ENCODE measurements at regions not wholly inside any gene's neighbourhood (a gene's known extent, or its start where the extent isn't known, plus 50 kb on each side); places are given as distances from the start of the nearest gene placed in this dataset.
"Not testable (repeated sequence)": the region's sequence is repeated elsewhere in the genome, so short reads cannot be mapped to it uniquely, and the experiment has no call there.

DNA sequence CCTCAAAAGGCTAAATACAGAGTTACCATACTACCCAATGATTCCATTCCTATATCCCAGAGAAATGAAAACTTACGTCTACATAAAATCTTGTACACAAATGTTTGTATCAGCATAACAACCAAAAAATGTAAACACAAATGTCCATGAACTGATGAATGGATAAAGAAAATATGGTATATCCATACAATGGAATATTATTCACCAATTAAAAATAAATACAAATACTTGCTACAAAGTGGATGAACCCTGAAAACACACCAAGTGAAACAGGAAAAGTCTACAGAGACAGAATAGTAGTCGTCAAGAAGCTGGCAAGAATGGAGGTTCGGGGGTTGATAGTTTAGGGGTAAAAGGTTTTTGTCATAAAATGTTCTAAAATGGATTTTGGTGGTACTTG, 54.0 kb upstream of the ANKRD28 start:
- no peak for DNase-seq

DNA sequence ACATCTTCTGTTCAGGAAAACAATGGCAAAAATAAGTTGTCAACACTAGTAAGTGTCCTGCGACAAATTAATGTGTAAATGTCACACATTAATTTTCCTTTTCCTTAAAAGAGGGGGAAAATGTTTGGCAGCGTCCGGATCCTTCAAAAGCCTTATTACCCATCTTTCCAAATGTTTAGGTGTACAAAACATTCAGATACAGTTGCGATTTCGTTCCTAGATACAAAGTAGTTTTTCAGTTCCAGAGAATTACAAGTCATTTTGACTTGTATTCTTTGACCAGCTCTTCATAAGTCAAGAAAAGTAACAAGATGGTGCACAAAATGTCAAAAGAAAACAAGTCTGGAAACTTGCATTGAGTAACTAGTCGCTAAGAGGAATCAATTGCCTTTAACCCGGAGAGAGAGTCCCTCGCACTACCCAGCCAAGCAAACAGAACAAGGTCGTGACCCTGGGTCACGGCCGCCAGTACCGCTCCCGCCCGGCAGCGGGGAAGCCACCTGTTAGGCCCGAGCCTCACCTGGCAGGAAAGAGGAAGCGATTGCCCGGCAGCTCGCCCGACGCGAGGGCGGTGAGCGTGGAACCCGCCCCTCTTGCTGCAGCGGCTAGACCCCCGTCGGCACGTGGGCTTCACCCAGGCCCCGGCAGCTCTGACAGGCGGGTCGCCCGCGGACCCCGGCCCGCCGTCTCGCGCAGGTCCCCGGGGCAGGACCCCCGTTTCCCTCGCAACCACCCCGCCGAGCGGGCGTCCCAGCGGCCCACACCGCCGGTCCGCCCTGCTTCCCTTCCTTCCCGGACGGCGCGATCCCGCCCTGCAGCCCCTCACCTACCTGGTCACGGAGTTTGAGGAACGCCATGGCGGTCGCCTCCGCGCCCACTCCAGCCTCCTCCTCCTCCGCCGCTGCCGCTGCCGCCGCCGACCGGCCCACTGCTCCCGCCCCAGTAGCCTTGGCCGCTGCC, 61.0 kb upstream of the ANKRD28 start:
- peak; percentile 70 for DNase-seq

DNA sequence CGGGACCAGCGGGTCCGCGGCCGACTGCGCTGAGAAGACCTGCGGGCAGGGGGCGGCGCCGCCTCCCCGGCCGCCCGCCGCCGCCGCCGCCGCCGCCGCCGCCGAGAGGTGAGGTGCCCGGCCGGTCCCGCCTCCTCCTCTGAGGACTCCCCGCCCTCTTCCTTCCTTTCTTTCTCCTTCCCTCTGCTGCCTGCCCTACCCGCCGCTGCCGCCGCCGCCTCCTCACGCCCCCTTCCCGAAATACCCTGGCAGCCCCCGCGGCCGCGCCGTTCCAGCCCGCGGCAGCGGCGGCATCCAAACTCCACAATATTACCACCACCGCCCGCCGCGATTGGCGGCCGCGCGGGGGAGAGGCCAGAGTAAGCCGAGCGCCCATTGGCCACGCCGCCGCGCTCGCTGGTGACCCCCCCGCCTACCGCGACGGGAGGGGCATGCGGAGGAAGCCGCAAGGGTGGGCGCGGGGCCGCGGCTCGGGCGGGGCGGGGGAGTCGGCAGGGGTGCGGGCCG, 61.8 kb upstream of the ANKRD28 start:
- peak; percentile 79 for DNase-seq

DNA sequence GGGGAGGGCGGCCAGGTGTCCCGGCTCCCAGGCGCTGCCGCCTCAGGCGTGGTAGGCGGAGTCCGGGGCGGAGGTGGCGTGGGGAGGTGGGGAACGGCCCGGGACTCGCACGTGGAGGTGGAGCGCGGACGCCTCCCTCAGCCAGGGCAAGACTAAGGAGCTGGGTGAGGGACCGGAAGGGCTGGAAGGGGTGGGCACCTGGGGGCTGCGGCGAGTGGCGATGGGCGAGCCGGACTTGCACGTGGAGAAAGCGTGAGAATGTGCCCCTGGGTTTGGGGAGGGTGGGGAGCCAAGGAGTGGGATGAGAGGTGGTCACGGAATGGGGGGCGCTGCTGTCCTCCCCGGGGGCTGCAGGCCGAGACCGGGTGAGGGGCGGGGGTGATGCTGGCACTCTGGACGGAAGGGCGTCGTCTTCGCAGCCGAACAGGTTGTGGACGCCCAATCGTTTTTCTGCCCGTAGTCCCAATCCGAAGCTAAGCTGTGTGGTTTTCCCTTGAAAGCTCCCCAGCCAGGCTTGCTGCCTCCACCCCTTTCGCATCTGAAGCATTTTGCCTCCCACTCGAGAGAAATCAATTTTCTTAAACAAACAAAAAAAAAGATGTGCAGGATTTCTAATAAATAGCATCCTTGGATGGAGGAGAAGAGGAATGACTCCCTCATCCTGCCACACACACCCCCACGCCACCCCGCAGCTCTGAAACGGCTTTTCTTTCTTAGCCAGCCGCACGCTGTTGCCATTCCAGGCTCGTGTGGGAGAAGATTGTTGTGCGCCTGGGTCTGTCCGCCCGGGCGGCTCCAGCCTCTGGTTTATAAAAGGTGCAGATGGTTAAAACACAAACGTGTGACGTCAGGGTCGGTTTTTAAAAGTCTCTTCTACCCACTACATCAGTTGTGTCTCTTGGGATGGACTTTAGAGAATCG, 62.5 kb upstream of the ANKRD28 start:
- peak; percentile 20 for DNase-seq

DNA sequence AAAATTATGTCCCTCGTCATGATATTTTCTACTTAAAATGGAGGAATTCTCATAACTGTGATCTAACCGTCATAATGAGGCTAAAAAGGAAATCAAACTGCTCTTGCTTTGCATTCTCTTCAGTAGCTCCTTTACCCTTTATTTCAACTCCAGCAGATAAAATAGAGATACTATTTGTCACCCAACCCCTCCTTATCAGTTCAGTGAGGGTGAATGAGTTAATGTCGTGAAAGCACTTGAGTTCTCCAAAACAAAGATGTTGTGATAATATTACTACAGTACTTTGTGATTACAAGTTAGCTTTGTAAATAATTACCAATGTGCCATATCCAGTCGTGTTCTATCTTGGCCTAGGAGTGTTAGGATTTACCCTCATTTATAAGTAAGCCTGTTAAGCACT, 63.4 kb upstream of the ANKRD28 start:
- no peak for DNase-seq

DNA sequence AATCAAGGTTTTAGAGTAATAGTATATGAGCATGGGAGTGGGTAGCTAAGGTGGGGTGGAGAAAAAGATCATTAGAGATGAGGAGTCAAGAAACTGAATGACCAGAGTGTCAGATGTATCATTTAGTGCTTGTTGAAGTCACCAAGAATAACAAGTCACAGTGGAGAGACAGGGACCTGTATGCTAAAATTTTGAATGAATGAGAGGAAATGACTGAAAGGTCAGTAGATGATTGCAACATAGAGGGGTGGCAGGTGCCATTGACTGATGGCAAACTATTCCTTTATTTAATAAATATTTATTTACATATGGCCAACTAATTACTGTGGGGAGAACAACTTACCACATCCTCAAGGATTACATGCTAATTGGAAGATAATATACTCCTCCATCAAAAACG, 75.0 kb upstream of the ANKRD28 start:
- DNase-seq: no peak

DNA sequence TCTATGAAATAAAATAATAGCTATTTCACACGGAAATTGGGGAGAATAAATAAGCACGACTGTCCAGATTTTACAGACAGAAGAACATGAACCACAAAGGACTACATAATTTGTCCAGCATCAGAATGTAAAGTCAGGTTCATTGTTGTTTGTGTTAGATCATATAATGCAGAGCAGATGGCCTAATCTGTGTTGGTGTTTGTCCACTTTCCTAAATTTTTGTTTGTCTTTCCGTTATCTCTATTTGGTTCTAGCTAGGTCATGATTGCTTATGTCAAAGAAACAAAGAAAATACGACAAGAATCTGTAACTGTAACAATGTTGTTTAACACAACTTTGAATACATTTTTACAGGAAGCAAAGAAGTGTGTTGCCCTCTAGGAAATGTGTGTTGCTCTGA, 75.6 kb upstream of the ANKRD28 start:
- no peak for DNase-seq

DNA sequence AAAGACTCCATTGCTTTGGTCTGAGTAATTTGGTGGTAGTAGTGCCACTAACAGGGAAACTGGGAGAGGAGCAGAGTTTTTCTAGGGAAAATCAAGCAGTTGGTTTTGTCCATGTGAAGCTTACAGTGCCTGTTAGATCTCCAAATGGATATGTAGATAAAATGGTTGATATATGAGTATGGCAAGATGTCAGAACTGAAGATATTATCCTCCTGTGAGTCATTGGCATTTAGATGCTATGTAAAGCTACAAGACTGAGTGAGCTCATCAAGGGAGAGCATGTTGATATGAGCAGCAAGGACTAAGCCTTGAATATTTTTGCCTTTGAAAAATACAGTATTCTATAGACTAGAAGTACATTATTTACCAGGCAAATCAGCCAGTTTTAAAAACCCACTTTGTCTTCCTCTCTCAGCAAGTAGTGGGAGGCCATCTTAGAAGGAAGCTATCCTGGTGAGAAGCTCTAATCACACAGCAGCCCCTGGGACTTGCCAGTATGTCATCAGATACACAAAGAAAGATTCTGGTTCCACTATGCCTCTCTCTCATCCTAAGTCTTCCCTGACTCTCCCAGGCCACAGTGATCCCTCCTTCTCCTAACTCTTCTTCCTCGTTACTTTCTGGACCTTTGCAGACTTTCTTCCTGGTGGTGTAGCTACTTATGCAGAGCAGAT, 77.4 kb upstream of the ANKRD28 start:
- DNase-seq: no peak

DNA sequence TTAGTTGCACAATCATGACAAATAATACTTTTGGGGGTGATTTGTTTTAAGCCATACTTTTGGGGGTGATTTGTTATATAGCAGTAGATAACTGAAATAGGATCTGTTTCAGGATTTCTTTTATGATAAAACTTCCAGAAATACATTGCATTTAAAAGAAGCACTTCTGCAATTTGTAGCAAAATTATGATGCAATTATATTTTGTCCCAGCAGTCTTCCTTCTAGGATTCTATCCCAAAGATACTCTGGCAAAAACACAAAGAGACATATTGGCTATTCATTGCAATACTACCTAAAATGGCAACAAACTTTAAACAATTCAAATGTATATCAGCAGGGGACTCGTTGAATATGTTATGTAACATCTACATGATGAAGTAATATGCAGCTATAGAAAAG, 78.9 kb upstream of the ANKRD28 start:
- DNase-seq: no peak

DNA sequence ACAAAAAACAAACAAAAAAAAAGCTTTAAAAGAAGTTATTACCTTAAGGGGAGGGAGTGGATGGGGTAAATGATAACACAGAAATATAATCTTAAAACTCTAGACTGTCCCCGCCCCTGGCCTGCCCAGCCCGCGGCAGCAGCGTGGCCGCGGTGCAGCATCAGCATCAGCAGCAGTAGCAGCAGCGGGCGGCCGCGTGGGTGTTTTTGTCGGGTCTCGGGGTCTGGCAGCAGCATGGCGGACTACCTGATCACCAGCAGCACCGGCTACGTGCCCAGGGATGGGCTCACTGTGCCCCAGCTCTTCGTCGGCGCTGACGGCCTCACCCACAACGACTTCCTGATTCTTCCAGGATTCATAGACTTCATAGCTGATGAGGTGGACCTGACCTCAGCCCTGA, 80.0 kb upstream of the ANKRD28 start:
- no peak for DNase-seq

DNA sequence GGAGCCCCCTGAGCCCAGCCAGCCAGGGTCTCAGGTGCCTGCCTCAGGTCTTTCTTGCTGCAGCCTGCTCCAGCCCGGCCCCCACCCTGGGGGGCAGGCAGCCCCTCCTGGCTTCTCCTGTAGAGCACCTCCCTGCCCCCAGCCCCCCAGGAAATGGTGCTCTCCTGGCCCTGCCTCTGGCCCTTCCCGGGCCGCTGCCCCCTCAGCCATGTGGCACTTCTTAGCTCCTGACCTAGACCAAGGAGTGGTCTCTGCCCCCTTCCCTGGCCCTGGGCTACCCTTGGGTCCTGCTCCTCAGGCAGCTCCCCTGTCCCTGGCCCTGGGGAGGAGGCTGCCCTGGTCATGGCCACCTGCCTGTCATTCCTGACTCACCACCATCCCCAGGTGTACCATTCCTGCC, 82.0 kb upstream of the ANKRD28 start:
- not testable (repeated sequence) for DNase-seq

DNA sequence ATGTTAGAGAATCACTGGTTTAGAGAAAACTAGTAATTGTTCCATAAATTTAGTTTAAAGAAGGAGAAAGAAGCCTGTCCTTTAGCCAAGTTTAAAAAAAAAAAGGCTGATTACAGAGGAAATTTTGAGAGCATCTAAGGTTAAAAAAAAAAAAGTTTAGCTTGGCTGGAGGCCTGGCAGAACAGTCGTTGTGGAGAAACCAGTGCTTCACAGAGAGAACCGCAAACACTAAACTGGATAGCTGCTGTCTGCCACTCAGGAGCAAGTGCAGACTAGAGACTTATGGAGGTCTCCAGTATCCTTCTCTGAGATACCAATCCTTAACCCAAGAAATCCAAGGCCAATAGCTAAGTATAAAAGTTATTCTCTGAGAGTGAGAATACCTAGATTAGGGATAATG, 84.8 kb upstream of the ANKRD28 start:
- no peak for DNase-seq

DNA sequence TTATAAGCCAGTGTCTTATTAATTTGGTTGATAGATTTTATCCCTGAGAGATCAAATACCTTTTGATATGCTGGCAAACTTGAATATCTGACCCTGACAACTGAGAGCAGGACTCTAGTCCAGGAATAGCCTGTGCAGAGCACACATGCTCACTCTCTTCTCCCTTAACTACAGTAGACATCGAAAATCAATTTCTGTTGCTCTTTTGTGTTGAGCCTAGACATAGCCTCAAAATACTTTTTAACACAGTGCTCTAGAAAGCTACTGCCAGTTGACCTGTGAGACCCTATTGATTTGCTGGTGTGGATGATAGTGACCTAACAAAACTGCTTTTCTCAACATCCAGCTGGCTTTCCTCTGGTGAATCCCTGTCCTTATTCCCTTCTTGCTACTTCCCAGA, 86.4 kb upstream of the ANKRD28 start:
- no peak for DNase-seq

DNA sequence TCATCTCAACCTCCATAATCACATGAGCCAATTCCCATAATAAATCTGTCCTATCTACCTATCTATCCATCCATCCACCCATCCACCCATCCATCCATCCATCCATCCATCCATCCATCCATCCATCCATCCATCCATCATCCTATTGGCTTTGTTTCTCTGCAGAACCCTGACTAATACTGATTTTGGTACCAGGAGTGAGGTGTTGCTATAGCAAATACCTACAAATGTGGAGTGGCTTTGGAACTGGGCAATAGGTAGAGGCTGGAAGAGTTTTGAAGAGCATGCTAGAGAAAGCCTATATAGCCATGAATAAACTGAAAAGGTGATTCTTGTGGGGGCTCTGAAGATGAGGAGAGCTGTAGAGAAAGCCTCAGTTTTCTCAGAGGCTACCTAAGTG, 88.7 kb upstream of the ANKRD28 start:
- no peak for DNase-seq

DNA sequence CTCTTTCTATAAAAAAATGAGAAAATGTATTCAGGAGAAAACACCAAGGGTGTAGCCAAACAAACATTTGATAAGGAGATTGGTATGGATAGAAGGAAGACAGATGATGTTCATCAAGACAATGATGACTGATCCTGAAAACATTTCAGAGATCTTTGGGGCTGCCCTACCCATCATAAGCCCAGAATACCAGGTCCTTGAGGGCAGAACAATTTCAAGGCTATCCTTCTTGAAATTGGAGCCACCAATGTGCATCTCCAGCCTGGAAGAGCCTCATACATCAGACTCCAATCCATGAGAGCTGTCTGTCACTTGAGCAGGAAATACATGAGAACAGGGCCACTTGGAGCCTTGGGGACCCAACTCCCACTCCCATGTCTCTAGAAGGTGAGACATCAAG, 89.5 kb upstream of the ANKRD28 start:
- DNase-seq: no peak

DNA sequence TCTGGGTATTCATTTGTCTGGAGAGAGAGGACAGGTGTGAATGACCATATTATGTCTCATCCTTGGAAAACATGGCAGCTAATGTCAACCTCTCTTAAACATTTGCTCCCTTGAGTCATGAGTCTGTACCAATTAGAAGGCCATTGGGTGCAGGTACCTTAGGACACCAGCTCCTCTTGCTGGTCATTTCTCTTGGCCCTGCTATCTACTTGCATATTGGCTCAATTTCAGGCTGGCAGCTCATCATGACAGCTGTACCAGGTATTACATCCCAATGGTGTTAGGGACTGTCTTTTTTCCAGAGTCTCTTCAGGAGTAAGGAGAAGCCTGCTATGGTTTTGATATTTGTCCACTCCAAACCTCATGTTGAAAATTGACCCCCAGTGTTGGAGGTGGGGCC, 92.2 kb upstream of the ANKRD28 start:
- no peak for DNase-seq

DNA sequence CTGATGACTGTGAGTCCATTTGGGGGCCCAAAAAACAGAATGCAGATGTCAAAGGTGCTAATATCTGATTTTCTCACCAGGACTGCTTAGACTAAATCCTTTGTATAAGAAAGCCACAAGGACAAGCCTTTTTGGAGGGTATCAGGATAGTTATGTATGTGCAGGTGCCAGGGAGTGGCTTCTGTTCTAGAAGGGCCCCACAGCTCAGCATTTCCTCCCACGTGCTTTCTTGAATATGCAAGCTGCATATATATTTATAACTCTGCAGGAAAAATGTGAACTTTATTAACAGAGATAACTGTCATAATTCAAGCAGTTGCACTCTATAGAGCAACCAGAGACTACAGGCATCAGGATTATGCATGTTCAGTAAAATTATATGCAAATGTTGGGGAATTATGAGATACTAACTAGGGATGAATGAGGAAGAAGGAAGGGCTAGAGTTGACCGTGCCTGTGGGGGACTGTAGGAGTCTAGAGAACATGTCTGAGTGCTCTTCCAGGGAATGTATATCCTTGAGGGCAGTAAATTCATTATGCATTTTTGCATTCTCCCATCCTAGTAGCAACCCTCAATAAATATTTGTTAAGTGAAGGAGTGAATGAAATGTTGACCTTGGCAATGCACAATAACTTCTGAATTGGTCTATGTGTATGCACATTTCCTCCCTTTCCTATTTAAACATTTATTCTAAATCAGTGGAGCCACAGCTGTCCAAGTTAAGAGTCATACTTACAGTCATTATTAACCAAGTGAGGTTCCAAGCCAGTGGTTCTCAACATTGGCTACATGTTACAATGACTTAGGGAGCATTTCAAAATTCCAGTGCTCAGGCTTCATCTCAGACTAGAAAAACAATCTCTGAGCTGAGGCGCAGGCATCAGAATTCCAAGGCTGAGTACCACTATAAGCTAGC, 94.8 kb upstream of the ANKRD28 start:
- DNase-seq: no peak

DNA sequence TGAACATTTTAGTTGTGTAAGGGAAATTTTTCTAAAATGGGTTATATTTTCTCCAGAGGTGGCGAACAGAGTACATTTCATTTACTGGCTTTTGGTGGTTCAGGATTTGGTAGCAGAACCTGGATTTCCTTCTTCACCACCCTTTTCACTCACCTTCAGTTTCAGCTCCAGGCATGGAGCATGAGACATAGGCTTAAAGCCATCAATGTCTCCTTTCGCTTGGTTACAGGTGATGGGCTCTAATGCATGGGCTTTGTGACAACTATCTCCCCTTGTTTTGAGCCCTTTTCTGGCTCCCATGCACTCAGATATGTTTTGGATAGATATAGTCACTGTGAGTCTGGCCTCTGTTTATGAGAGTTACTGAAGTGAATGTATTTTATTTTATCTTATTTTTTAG, 96.6 kb upstream of the ANKRD28 start:
- no peak for DNase-seq

DNA sequence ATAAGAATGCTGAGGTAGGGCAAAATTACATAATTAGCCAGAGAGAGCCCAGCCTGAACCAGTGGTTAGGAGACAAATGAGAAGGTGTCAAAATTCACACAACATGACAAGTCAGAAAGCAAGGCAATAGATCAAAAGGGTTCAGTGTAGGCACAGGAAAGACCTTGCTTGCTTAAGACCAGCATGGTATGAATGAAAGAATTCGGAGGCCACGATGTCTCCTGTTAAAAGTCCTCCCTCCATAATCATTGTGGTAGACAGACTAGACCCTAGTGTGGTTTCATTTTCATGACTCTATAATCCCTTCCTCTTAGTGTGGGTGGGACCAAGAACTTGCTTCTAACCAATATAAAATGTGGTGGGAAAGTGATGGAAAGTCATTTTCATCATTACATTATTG, 98.7 kb upstream of the ANKRD28 start:
- no peak for DNase-seq

DNA sequence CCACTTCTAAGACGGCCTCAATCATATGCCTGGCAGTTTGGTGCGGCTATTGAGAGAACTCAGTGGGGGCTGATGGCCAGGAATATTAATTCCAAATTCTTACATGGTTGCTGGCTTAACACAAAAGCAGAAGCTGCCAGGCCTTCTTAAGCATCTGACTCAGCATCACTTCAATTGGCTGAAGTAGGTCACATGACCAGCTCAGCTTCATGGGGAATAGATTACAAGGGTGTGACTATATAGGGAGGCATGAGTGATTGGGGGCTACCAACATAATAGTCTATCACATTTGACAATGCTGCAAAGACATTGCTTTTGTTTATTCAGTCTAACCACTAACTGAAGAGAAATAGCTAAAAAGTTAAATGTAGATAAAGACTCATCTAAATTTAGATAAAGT, 101.6 kb upstream of the ANKRD28 start:
- DNase-seq: no peak

DNA sequence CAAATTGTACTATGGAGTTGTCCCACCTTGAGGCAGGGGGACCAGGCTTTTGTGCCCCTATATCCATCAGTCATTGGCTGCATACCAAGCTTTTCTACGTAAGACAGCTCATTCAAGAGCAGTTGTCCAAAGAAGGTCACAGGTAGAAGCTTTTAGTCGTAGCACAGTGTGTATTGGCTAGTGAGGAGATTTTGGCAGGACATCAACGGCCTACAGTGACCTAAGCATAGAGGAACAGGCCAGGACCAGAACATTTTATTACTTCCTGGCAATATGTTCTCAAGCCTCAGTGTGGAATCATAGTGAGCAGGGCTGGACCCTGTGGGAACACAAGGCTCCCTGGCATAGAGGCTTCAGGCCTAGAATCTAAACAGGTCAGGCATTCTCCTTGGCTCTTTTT, 105.4 kb upstream of the ANKRD28 start:
- DNase-seq: no peak

Measured in CD4-positive, alpha-beta T cell treated with Interleukin-10 for 1 hour (primary cell).